ENCODE measurements at regions not wholly inside any gene's neighbourhood (a gene's known extent, or its start where the extent isn't known, plus 50 kb on each side); places are given as distances from the start of the nearest gene placed in this dataset.

GRCh38 chr13:97535614-97536013, 101.6 kb downstream of the RAP2A start:
- TF ChIP-seq, protein P1, sequence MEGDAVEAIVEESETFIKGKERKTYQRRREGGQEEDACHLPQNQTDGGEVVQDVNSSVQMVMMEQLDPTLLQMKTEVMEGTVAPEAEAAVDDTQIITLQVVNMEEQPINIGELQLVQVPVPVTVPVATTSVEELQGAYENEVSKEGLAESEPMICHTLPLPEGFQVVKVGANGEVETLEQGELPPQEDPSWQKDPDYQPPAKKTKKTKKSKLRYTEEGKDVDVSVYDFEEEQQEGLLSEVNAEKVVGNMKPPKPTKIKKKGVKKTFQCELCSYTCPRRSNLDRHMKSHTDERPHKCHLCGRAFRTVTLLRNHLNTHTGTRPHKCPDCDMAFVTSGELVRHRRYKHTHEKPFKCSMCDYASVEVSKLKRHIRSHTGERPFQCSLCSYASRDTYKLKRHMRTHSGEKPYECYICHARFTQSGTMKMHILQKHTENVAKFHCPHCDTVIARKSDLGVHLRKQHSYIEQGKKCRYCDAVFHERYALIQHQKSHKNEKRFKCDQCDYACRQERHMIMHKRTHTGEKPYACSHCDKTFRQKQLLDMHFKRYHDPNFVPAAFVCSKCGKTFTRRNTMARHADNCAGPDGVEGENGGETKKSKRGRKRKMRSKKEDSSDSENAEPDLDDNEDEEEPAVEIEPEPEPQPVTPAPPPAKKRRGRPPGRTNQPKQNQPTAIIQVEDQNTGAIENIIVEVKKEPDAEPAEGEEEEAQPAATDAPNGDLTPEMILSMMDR (IDR thresholded peaks at IDR 0.05): no peak
- TF ChIP-seq POLR2A (IDR thresholded peaks at IDR 0.05): no peak

All from esophagus squamous epithelium (tissue), 4 donors.